ENCODE measurements at regions not wholly inside any gene's neighbourhood (a gene's known extent, or its start where the extent isn't known, plus 50 kb on each side); places are given as distances from the start of the nearest gene placed in this dataset.

DNA sequence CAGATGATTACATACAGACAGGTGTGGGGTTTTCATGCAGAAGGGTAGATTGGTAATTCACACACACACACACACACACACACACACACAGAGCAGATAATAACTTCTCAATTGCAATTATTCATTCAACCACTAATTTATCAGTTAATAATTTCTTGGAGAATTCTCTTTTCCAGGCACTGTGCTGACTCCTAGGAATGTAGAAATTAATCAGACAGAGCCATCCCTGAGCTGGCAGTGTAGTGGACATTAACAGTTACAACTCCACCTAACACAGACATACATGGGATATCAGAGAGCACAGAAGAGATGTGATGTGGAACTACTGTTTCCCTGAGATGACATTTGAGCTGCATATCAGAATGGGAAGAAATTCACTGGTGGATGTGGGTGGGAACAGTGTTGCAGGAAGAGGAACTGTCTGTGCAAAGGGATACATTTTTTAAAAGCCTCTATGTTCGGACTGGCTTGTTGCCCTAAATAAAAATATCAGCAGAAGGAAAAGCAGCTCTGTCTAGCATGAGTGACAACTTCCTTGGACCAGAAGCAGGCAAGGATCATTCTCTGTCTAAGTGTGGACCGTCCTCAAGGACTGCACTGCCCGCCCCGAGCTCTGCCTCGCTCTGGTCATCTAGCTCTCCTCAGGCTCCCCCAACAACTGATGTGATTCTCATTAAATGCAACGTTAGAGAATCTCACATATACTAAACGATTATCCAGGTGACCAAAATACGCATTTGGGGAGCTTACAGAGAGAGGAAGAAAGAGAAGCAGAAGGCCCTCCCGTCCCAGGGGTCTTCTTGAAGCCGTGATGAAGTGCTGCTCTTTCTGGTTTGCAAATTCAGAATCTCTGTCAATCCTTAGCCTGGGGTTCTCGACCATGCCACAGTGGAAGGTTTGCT lies 173.4 kb upstream of the TRIB2 start:
- intact Hi-C loops (cut with micrococcal nuclease): no loop called here
- no peak for ATAC-seq

DNA sequence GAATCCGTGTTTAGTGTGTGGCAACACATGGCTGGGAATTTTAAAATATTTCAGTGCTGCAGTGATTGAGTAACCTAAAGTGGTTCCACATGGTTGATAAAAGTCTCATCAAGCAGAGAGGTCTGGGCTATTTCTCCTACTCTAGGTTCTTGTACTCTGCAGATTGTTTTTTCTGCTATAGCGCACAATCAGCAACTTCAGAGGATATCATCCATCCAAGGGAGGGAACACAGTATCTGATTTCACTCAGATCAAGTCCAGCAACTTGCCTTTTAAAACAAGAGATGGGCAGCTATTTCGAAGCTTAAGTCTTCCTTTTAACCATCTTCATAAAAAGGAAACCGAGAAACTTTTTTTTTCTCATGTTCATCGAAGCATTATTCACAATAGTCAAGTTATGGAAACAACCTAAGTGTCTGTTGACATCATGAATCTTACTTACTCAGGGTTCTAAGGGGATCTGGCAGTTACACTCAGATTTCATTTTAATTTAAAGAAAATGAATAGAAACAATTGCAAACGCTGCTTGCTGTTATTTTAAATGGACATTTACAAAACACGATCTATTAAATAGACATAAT lies 172.7 kb upstream of the TRIB2 start:
- Mint-ChIP-seq H3K4me1 (ENCODE audit: low read depth) (no peaks in the 10 kb centered on the region), H3K9me3 (no peaks in the 10 kb centered on the region), H3K27ac (no peak overlapping the region), H3K27me3 (no peaks in the 10 kb centered on the region), H3K4me3 (no peak overlapping the region), H3K36me3 (ENCODE audit: low read depth) (no peaks in the 10 kb centered on the region)
- intact Hi-C loops (cut with micrococcal nuclease): no loop called here
- ChIA-PET POLR2A (no interaction called here), CTCF (no interaction called here)
- TF ChIP-seq, protein P1, sequence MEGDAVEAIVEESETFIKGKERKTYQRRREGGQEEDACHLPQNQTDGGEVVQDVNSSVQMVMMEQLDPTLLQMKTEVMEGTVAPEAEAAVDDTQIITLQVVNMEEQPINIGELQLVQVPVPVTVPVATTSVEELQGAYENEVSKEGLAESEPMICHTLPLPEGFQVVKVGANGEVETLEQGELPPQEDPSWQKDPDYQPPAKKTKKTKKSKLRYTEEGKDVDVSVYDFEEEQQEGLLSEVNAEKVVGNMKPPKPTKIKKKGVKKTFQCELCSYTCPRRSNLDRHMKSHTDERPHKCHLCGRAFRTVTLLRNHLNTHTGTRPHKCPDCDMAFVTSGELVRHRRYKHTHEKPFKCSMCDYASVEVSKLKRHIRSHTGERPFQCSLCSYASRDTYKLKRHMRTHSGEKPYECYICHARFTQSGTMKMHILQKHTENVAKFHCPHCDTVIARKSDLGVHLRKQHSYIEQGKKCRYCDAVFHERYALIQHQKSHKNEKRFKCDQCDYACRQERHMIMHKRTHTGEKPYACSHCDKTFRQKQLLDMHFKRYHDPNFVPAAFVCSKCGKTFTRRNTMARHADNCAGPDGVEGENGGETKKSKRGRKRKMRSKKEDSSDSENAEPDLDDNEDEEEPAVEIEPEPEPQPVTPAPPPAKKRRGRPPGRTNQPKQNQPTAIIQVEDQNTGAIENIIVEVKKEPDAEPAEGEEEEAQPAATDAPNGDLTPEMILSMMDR (IDR thresholded peaks at IDR 0.05): no peak
- DNase-seq (no peak), ATAC-seq (no peak)

More for the DNA sequence above, 173.4 kb upstream of the TRIB2 start:
- H3K27me3 Mint-ChIP-seq: no peaks in the 10 kb centered on the region
- ChIA-PET POLR2A (no interaction called here), CTCF (no interaction called here)
- no peaks in the 10 kb centered on the region for H3K36me3 Mint-ChIP-seq (ENCODE audit: low read depth)
- DNase-seq: no peak
- TF ChIP-seq, protein P1 (IDR thresholded peaks at IDR 0.05): no peak
- no peak overlapping the region for H3K4me3 Mint-ChIP-seq
- H3K9me3 Mint-ChIP-seq: no peaks in the 10 kb centered on the region
- H3K27ac Mint-ChIP-seq: no peak overlapping the region
- no peaks in the 10 kb centered on the region for H3K4me1 Mint-ChIP-seq (ENCODE audit: low read depth)

DNA sequence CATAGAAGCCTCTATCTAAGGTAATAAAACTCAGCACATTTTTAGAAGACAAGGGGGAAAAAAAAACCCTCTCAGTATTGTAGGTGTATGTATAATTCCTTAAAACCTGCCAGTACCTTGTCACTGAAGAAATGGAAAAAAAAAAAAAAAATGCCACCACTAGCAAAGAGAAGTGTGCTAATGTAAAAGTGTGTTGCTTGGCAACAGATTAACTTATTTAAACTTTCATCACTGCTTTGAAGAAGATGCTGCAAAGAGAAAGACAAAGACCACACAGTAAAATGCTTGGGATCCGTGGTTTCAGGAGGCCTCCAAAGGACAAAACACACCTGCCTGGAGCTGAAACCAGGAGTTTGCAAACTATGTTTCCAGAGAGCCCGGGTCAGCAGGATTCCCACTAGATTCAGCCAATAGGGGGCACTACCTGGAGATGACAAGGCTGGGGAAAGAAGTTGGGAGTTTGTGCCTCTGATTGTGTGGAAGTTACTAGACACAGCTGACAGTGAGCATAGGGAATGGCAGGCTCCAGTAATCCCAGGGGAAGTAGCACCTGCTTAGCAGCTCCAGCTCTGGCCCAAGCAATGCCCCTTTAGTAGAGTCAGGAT lies 169.1 kb upstream of the TRIB2 start:
- H3K27ac Mint-ChIP-seq: no peak overlapping the region
- H3K36me3 Mint-ChIP-seq (ENCODE audit: low read depth): no peaks in the 10 kb centered on the region
- ATAC-seq: no peak
- TF ChIP-seq, protein P1 (IDR thresholded peaks at IDR 0.05): no peak
- DNase-seq: no peak
- no peaks in the 10 kb centered on the region for H3K9me3 Mint-ChIP-seq
- no peaks in the 10 kb centered on the region for H3K27me3 Mint-ChIP-seq
- H3K4me1 Mint-ChIP-seq (ENCODE audit: low read depth): no peaks in the 10 kb centered on the region
- POLR2A ChIA-PET: no interaction called here
- intact Hi-C loops (cut with micrococcal nuclease): no loop called here
- H3K4me3 Mint-ChIP-seq: no peak overlapping the region
- CTCF ChIA-PET: interaction anchor here (1.0 kb wide), 1 partner anchor 12 kb away, joined by 4 read pairs; no protein-coding TSS in a partner anchor

DNA sequence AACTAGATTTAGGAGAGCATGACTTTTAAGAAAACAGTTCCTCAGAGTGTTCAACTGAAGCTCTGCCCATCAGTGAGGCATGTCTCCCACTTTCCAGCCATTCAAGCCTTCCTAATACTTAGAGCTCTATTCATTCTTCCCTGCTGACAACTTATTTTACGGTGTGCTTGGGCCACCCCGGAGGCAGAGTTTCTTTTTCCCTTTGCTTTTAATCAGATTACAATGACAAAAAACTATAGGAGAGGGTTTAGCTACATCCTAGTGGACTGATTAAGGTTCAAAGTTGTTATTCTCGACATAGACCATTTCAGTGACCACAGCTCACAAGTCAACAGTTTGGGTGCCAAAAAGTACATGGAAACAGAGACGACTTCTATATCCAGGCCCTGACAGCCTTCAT lies 167.8 kb upstream of the TRIB2 start:
- Mint-ChIP-seq H3K27me3 (no peaks in the 10 kb centered on the region), H3K4me3 (no peak overlapping the region), H3K27ac (no peak overlapping the region), H3K4me1 (ENCODE audit: low read depth) (no peaks in the 10 kb centered on the region), H3K36me3 (ENCODE audit: low read depth) (no peaks in the 10 kb centered on the region), H3K9me3 (no peaks in the 10 kb centered on the region)
- CTCF ChIA-PET: no interaction called here
- DNase-seq: no peak
- no peak for ATAC-seq
- TF ChIP-seq, protein P1 (IDR thresholded peaks at IDR 0.05): no peak
- POLR2A ChIA-PET: no interaction called here
- intact Hi-C loops (cut with micrococcal nuclease): no loop called here

DNA sequence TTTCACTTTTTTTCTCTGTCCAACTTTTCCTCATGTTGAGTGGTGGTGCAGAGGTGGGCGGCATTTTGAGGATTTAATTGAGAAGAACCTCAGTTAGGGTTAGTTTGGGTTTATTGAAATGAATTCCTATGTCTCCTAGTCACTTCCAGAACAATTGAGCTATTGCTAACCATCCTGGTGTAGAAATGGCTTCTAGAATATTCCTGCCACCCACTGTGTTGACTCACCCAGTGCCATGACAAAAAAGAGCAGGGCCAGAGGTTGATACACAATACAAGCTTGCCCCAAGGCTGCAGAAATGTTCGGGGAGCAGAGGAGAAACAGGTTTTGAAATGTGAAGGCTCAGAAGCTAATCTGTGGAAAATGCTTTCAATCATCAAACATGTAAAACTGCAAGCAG lies 167.1 kb upstream of the TRIB2 start:
- H3K9me3 Mint-ChIP-seq: no peaks in the 10 kb centered on the region
- no peaks in the 10 kb centered on the region for H3K36me3 Mint-ChIP-seq (ENCODE audit: low read depth)
- TF ChIP-seq, protein P1 (IDR thresholded peaks at IDR 0.05): no peak
- intact Hi-C loops (cut with micrococcal nuclease): no loop called here
- H3K4me1 Mint-ChIP-seq (ENCODE audit: low read depth): peaks cover 7% of the 10 kb centered on the region
- ChIA-PET CTCF (no interaction called here), POLR2A (interaction anchor here (0.7 kb wide), 1 partner anchor 704 kb away, joined by 3 read pairs; no protein-coding TSS in a partner anchor)
- DNase-seq (no peak), ATAC-seq (no peak)
- no peaks in the 10 kb centered on the region for H3K27me3 Mint-ChIP-seq
- no peak overlapping the region for H3K27ac Mint-ChIP-seq
- no peak overlapping the region for H3K4me3 Mint-ChIP-seq

All from activated CD8-positive, alpha-beta T cell treated with anti-CD3 and anti-CD28 coated beads for 36 hours (primary cell).